PC-3 (cell line): ENCODE measurements at regions not wholly inside any gene's neighbourhood (a gene's known extent, or its start where the extent isn't known, plus 50 kb on each side); places are given as distances from the start of the nearest gene placed in this dataset.

ENCODE experiments used
- ATAC-seq: fragments of 200-7000 bp; cut with Tn5 transposase; 2 replicates; pipeline ENCODE4 v1.9.1; 2020; ENCODE audit warnings: mild to moderate bottlenecking, moderate library complexity
- BruUV-seq: library from RNA; stranded (reverse); fragments of 400-500 nt; replicated peaks from 2 replicates; lab custom pipeline; 2021; lab: Mats Ljungman, UMichigan
- CTCF ChIA-PET: fragments of 300-600 bp; sonication (Branson Sonifier 250); formaldehyde crosslinking; loops from one replicate; lab custom pipeline; 2022; ENCODE audit warnings: antibody characterized with exemption; lab: Charles Lee
- POLR2A ChIA-PET: fragments of 300-600 bp; sonication (Branson Sonifier 250); formaldehyde crosslinking; loops from one replicate; lab custom pipeline; 2022; ENCODE audit warnings: antibody characterized with exemption; ENCODE audit not compliant: unreplicated experiment; lab: Charles Lee
- DNase-seq: peaks from one replicate; pipeline ENCODE4 v3.0.0-alpha.2; 2015
- H2AFZ ChIP-seq: fragments of 300-600 bp; sonication (generic); 2 replicates; pipeline ENCODE4 v1.6.0; 2016; ENCODE audit warnings: antibody characterized with exemption, low read length
- H3F3A ChIP-seq: fragments of 300-600 bp; sonication (generic); one replicate; pipeline ENCODE4 v1.6.0; 2017; ENCODE audit warnings: antibody characterized with exemption, low read length, control low read depth, mild to moderate bottlenecking; ENCODE audit not compliant: unreplicated experiment
- H3K27ac ChIP-seq: fragments of 300-600 bp; sonication (generic); 2 replicates; pipeline ENCODE4 v1.5.1; 2016; ENCODE audit warnings: mild to moderate bottlenecking, low read length
- H3K27me3 ChIP-seq: fragments of 300-600 bp; sonication (generic); 2 replicates; pipeline ENCODE4 v1.6.1; 2016; ENCODE audit warnings: low read length, mixed read lengths
- H3K36me3 ChIP-seq: fragments of 300-600 bp; sonication (generic); 2 replicates; pipeline ENCODE4 v1.6.1; 2016; ENCODE audit warnings: low read depth, mixed run types, low read length, mixed read lengths
- H3K4me1 ChIP-seq: fragments of 300-600 bp; sonication (generic); 2 replicates; pipeline ENCODE4 v1.5.1; 2016; ENCODE audit warnings: low read length; ENCODE audit not compliant: insufficient read depth
- H3K4me2 ChIP-seq: fragments of 300-600 bp; sonication (generic); 2 replicates; pipeline ENCODE4 v1.6.0; 2016; ENCODE audit warnings: low read length
- H3K4me3 ChIP-seq: fragments of 300-600 bp; sonication (generic); 2 replicates; pipeline ENCODE4 v1.5.1; 2016; ENCODE audit warnings: mild to moderate bottlenecking, low read length, mixed read lengths
- H3K79me2 ChIP-seq: fragments of 300-600 bp; sonication (generic); 2 replicates; pipeline ENCODE4 v1.6.1; 2017; ENCODE audit warnings: low read length, mixed read lengths
- H3K9ac ChIP-seq: fragments of 300-600 bp; sonication (generic); 2 replicates; pipeline ENCODE4 v1.6.0; 2016; ENCODE audit warnings: mild to moderate bottlenecking, low read length
- H3K9me2 ChIP-seq: fragments of 300-600 bp; sonication (generic); replicated peaks from 2 replicates; pipeline ENCODE4 v1.6.1; 2016; ENCODE audit warnings: mixed run types, low read length, mixed read lengths
- H3K9me3 ChIP-seq: fragments of 300-600 bp; sonication (generic); 2 replicates; pipeline ENCODE4 v1.6.1; 2016; ENCODE audit warnings: low read length, mixed read lengths
- H4K20me1 ChIP-seq: fragments of 300-600 bp; sonication (generic); 2 replicates; pipeline ENCODE4 v1.6.1; 2016; ENCODE audit warnings: low read length, mixed read lengths
- EZH2 ChIP-seq: fragments of 300-600 bp; sonication (generic); IDR thresholded peaks from one replicate; pipeline ENCODE4 v1.6.1; 2017; ENCODE audit warnings: antibody characterized with exemption, mild to moderate bottlenecking, low read length; ENCODE audit not compliant: unreplicated experiment
- EZH2phosphoT487 ChIP-seq: fragments of 300-600 bp; sonication (generic); IDR thresholded peaks from 2 replicates; pipeline ENCODE4 v1.6.1; 2018; ENCODE audit warnings: mild to moderate bottlenecking, antibody characterized with exemption, low read length, borderline replicate concordance
- intact Hi-C: fragments of 100-400 bp; cut with micrococcal nuclease; formaldehyde crosslinking; loops from 2 replicates; pipeline ENCODE4 v1.9.0; 2023
- TF ChIP-seq, protein P1 (sequence below): fragments of 300-600 bp; sonication (generic); conservative IDR thresholded peaks from 2 replicates; pipeline ENCODE4 v1.5.1; 2017; ENCODE audit warnings: antibody characterized with exemption, low read depth, mild to moderate bottlenecking, low read length

DNA sequence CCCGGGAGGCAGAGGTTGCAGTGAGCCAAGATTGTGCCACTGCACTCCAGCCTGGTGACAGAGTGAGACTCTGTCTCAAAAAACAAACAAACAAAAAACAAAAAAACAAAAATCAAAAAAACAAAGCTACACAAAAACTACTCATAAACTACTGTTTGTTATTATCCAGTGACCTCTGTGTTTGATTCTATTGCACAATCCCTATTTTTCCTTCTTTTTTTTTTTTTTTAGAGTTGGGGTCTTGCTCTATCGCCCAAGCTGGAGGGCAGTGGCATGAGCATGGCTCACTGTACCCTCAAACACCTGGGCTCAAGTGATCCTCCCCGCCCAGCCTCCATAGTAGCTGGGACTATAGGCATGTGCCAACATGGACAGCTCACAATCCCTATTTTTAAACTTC is 92.7 kb downstream of the FAM217A start:
- H3K27ac ChIP-seq, result no peak overlapping the region

DNA sequence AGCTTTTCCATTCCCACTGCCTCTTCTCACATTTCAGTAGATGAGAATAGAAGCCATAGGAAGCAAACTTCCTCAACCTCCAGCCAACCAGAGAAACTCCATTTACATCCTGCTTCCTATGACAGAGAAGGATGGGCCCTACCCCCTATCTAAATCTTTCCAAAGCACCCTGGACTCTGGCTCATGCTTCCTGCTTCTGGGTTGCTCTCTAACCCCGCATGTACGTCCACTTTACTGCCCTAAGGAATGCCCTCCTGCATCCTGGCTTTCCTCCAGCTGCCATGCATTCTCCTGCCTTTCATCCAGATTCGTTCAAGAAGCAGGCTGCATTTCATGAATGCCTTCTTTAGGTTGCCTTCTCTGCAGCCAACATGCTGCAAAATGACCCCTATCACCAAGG is 91.9 kb downstream of the FAM217A start:
- no peaks in the 10 kb centered on the region for H3K9me2 ChIP-seq
- no peak overlapping the region for H2AFZ ChIP-seq
- ATAC-seq, result no peak
- DNase-seq, result no peak
- TF ChIP-seq, protein P1, sequence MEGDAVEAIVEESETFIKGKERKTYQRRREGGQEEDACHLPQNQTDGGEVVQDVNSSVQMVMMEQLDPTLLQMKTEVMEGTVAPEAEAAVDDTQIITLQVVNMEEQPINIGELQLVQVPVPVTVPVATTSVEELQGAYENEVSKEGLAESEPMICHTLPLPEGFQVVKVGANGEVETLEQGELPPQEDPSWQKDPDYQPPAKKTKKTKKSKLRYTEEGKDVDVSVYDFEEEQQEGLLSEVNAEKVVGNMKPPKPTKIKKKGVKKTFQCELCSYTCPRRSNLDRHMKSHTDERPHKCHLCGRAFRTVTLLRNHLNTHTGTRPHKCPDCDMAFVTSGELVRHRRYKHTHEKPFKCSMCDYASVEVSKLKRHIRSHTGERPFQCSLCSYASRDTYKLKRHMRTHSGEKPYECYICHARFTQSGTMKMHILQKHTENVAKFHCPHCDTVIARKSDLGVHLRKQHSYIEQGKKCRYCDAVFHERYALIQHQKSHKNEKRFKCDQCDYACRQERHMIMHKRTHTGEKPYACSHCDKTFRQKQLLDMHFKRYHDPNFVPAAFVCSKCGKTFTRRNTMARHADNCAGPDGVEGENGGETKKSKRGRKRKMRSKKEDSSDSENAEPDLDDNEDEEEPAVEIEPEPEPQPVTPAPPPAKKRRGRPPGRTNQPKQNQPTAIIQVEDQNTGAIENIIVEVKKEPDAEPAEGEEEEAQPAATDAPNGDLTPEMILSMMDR, result no peak
- TF ChIP-seq EZH2, result no peak
- TF ChIP-seq EZH2phosphoT487, result no peak
- H3F3A ChIP-seq, result no peaks in the 10 kb centered on the region
- H3K27ac ChIP-seq, result no peak overlapping the region
- no peaks in the 10 kb centered on the region for H3K27me3 ChIP-seq
- ChIA-PET CTCF (no interaction called here), POLR2A (no interaction called here)
- H3K4me2 ChIP-seq, result no peak overlapping the region
- no peaks in the 10 kb centered on the region for H4K20me1 ChIP-seq
- H3K36me3 ChIP-seq, result no peaks in the 10 kb centered on the region
- no peak overlapping the region for H3K9ac ChIP-seq
- H3K79me2 ChIP-seq, result no peaks in the 10 kb centered on the region
- peaks cover 7% of the 10 kb centered on the region; the same call in 1 of the 2 replicates for H3K4me1 ChIP-seq
- intact Hi-C loops, result no loop called here
- BruUV-seq, result no TSS peak
- no peak overlapping the region for H3K4me3 ChIP-seq
- H3K9me3 ChIP-seq, result no peaks in the 10 kb centered on the region

More for the DNA sequence above, 92.7 kb downstream of the FAM217A start:
- H3K9ac ChIP-seq, result no peak overlapping the region
- H3K9me3 ChIP-seq, result no peaks in the 10 kb centered on the region
- CTCF ChIA-PET, result no interaction called here
- ATAC-seq (no peak), DNase-seq (no peak)
- no peaks in the 10 kb centered on the region for H3F3A ChIP-seq
- intact Hi-C loops, result no loop called here
- H3K36me3 ChIP-seq, result no peaks in the 10 kb centered on the region
- no peaks in the 10 kb centered on the region for H3K27me3 ChIP-seq
- H3K79me2 ChIP-seq, result no peaks in the 10 kb centered on the region
- POLR2A ChIA-PET, result interaction anchor here (0.6 kb wide), 2 partner anchors 182 to 1313 kb away, joined by 3 to 7 read pairs; no protein-coding TSS in a partner anchor
- TF ChIP-seq EZH2 (no peak), EZH2phosphoT487 (no peak)
- TF ChIP-seq, protein P1, result no peak
- no TSS peak for BruUV-seq
- no peak overlapping the region for H3K4me3 ChIP-seq
- no peak overlapping the region for H2AFZ ChIP-seq
- no peaks in the 10 kb centered on the region for H4K20me1 ChIP-seq
- no peaks in the 10 kb centered on the region for H3K9me2 ChIP-seq
- no peak overlapping the region for H3K4me2 ChIP-seq
- H3K4me1 ChIP-seq, result peaks cover 4% of the 10 kb centered on the region; the same call in 1 of the 2 replicates

DNA sequence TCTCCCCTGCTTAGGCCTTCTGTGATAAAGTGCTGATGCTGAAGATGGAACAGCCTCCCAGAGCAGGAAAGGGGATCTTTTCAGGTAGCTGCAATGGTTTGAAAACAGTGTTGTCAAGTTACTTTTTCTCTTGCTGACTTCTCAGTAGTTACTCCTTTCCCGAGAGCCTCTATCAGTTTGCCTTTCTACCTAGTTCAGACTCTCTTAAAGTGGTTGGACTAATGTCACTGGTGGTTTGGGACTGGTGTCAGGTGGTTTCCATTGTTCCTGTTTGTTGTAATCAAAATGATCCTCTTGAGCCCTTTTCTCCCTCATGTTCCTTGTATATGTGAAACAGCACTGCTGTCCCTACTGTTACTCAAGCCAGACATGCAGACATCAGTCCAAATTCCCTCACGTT is 91.4 kb downstream of the FAM217A start:
- Histone ChIP-seq H3K4me1 (peaks cover 7% of the 10 kb centered on the region; the same call in 1 of the 2 replicates), H3K27ac (no peak overlapping the region), H4K20me1 (no peaks in the 10 kb centered on the region), H3K9me2 (no peaks in the 10 kb centered on the region), H3K79me2 (no peaks in the 10 kb centered on the region), H2AFZ (no peak overlapping the region), H3K36me3 (no peaks in the 10 kb centered on the region), H3K4me3 (no peak overlapping the region), H3K4me2 (no peak overlapping the region), H3K27me3 (no peaks in the 10 kb centered on the region), H3K9me3 (no peaks in the 10 kb centered on the region), H3K9ac (no peak overlapping the region), H3F3A (no peaks in the 10 kb centered on the region)
- intact Hi-C loops, result no loop called here
- ChIA-PET POLR2A (no interaction called here), CTCF (no interaction called here)
- BruUV-seq, result no TSS peak
- TF ChIP-seq EZH2, result no peak
- TF ChIP-seq, protein P1, result no peak
- no peak for TF ChIP-seq EZH2phosphoT487
- DNase-seq, result no peak
- no peak for ATAC-seq
